Mucosa of rectum (tissue), 2 donors: ENCODE measurements at regions not wholly inside any gene's neighbourhood (a gene's known extent, or its start where the extent isn't known, plus 50 kb on each side); places are given as distances from the start of the nearest gene placed in this dataset.
"Not testable (repeated sequence)": the region's sequence is repeated elsewhere in the genome, so short reads cannot be mapped to it uniquely, and the experiment has no call there.

Source experiments
- H3K27ac ChIP-seq, 2 donors: one replicate each; pipeline ENCODE4 v1.7.0; 2013; ENCODE audit warnings: inconsistent platforms in 2 of 2, low read depth in 2 of 2, low read length in 2 of 2
- H3K27me3 ChIP-seq, 2 donors: one replicate each; pipeline ENCODE4 v1.7.0; 2013; ENCODE audit warnings: low read length in 2 of 2; ENCODE audit not compliant: control insufficient read depth in 2 of 2, insufficient read depth in 2 of 2
- H3K36me3 ChIP-seq, 2 donors: one replicate each; pipeline ENCODE4 v1.7.0; 2013; ENCODE audit warnings: low read length in 2 of 2; ENCODE audit not compliant: control insufficient read depth in 2 of 2, insufficient read depth in 2 of 2
- H3K4me1 ChIP-seq, 2 donors: one replicate each; pipeline ENCODE4 v1.7.0; 2013; ENCODE audit warnings: low read length in 2 of 2, mild to moderate bottlenecking in 1 of 2; ENCODE audit not compliant: control insufficient read depth in 2 of 2, insufficient read depth in 2 of 2
- H3K4me3 ChIP-seq, 2 donors: one replicate each; pipeline ENCODE4 v1.7.0; 2013; ENCODE audit warnings: low read length in 2 of 2
- H3K9ac ChIP-seq, 2 donors: one replicate each; pipeline ENCODE4 v1.7.0; 2013; ENCODE audit warnings: low read length in 2 of 2, low read depth in 1 of 2, mild to moderate bottlenecking in 1 of 2
- H3K9me3 ChIP-seq, 2 donors: one replicate each; pipeline ENCODE4 v1.7.0; 2013; ENCODE audit warnings: low read length in 2 of 2; ENCODE audit not compliant: control insufficient read depth in 2 of 2
- donor health status: healthy.
- donor health status: Normal muscosa, but diverticular disease.

GRCh38 chr7:4391103-4391502 lies 291.0 kb upstream of the FOXK1 start:
- H3K4me3 ChIP-seq, H3K36me3 ChIP-seq, H3K4me1 ChIP-seq, H3K27ac ChIP-seq, H3K9ac ChIP-seq, H3K9me3 ChIP-seq, H3K27me3 ChIP-seq: not testable (repeated sequence)

GRCh38 chr7:4394736-4395135 lies 287.4 kb upstream of the FOXK1 start:
- H3K4me3 ChIP-seq, result no peak overlapping the region
- H3K36me3 ChIP-seq, result no peaks in the 10 kb centered on the region
- no peak overlapping the region for H3K27ac ChIP-seq
- H3K9ac ChIP-seq, result no peak overlapping the region
- no peaks in the 10 kb centered on the region for H3K4me1 ChIP-seq
- H3K27me3 ChIP-seq, result no peaks in the 10 kb centered on the region
- H3K9me3 ChIP-seq, result no peaks in the 10 kb centered on the region

GRCh38 chr7:4399121-4399520 lies 283.0 kb upstream of the FOXK1 start:
- H3K9ac ChIP-seq, result no peak overlapping the region
- no peaks in the 10 kb centered on the region for H3K36me3 ChIP-seq
- no peak overlapping the region for H3K27ac ChIP-seq
- H3K4me3 ChIP-seq, result no peak overlapping the region
- H3K27me3 ChIP-seq, result no peaks in the 10 kb centered on the region
- H3K9me3 ChIP-seq, result no peaks in the 10 kb centered on the region
- no peaks in the 10 kb centered on the region for H3K4me1 ChIP-seq

GRCh38 chr7:4399596-4399995 lies 282.5 kb upstream of the FOXK1 start:
- H3K36me3 ChIP-seq, result no peaks in the 10 kb centered on the region
- no peak overlapping the region for H3K9ac ChIP-seq
- no peaks in the 10 kb centered on the region for H3K27me3 ChIP-seq
- no peaks in the 10 kb centered on the region for H3K4me1 ChIP-seq
- H3K9me3 ChIP-seq, result no peaks in the 10 kb centered on the region
- no peak overlapping the region for H3K27ac ChIP-seq
- H3K4me3 ChIP-seq, result no peak overlapping the region

GRCh38 chr7:4406288-4407058 lies 275.6 kb upstream of the FOXK1 start:
- no peak overlapping the region for H3K27ac ChIP-seq
- H3K4me3 ChIP-seq, result no peak overlapping the region
- H3K4me1 ChIP-seq, result no peaks in the 10 kb centered on the region
- no peaks in the 10 kb centered on the region for H3K27me3 ChIP-seq
- no peaks in the 10 kb centered on the region for H3K36me3 ChIP-seq
- H3K9me3 ChIP-seq, result no peaks in the 10 kb centered on the region
- H3K9ac ChIP-seq, result no peak overlapping the region

- H3K4me3 ChIP-seq, result no peak overlapping the region
- H3K27me3 ChIP-seq, result no peaks in the 10 kb centered on the region
- H3K4me1 ChIP-seq, result no peaks in the 10 kb centered on the region
- H3K9me3 ChIP-seq, result no peaks in the 10 kb centered on the region
- H3K9ac ChIP-seq, result no peak overlapping the region
- H3K27ac ChIP-seq, result no peak overlapping the region
- no peaks in the 10 kb centered on the region for H3K36me3 ChIP-seq
Measured at GRCh38 chr7:4409946-4410345, 272.1 kb upstream of the FOXK1 start.

- peak overlapping the region; percentile 27 to 59 for H3K4me3 ChIP-seq
- H3K36me3 ChIP-seq, result no peaks in the 10 kb centered on the region
- no peaks in the 10 kb centered on the region for H3K9me3 ChIP-seq
- no peak overlapping the region for H3K27ac ChIP-seq
- no peaks in the 10 kb centered on the region for H3K4me1 ChIP-seq
- no peak overlapping the region for H3K9ac ChIP-seq
- H3K27me3 ChIP-seq, result no peaks in the 10 kb centered on the region
Measured at GRCh38 chr7:4416396-4417056, 265.6 kb upstream of the FOXK1 start.

- H3K4me1 ChIP-seq, result no peaks in the 10 kb centered on the region
- H3K27ac ChIP-seq, result no peak overlapping the region
- H3K36me3 ChIP-seq, result no peaks in the 10 kb centered on the region
- H3K4me3 ChIP-seq, result no peak overlapping the region
- H3K9me3 ChIP-seq, result no peaks in the 10 kb centered on the region
- no peak overlapping the region for H3K9ac ChIP-seq
- no peaks in the 10 kb centered on the region for H3K27me3 ChIP-seq
Measured at GRCh38 chr7:4428526-4428925, 253.6 kb upstream of the FOXK1 start.

GRCh38 chr7:4430227-4430626 lies 251.9 kb upstream of the FOXK1 start:
- H3K4me3 ChIP-seq, result no peak overlapping the region
- H3K9ac ChIP-seq, result no peak overlapping the region
- no peaks in the 10 kb centered on the region for H3K36me3 ChIP-seq

GRCh38 chr7:4434306-4434705 lies 247.8 kb upstream of the FOXK1 start:
- H3K4me1 ChIP-seq, result no peaks in the 10 kb centered on the region
- H3K27ac ChIP-seq, result no peak overlapping the region
- H3K4me3 ChIP-seq, result no peak overlapping the region
- no peak overlapping the region for H3K9ac ChIP-seq
- H3K36me3 ChIP-seq, result no peaks in the 10 kb centered on the region
- no peaks in the 10 kb centered on the region for H3K27me3 ChIP-seq
- no peaks in the 10 kb centered on the region for H3K9me3 ChIP-seq

More at GRCh38 chr7:4430227-4430626, 251.9 kb upstream of the FOXK1 start:
- Histone ChIP-seq H3K4me1 (no peaks in the 10 kb centered on the region), H3K27me3 (no peaks in the 10 kb centered on the region), H3K9me3 (no peaks in the 10 kb centered on the region), H3K27ac (no peak overlapping the region)
